H1 (cell line): ENCODE measurements at regions not wholly inside any gene's neighbourhood (a gene's known extent, or its start where the extent isn't known, plus 50 kb on each side); places are given as distances from the start of the nearest gene placed in this dataset.

ENCODE experiments used
- CTCF ChIA-PET: fragments of 300-600 bp; sonication (Branson Sonifier 250); formaldehyde crosslinking; loops from one replicate; lab custom pipeline; 2021; ENCODE audit not compliant: partially characterized antibody; lab: Charles Lee
- POLR2A ChIA-PET: fragments of 300-600 bp; sonication (Branson Sonifier 250); formaldehyde crosslinking; loops from one replicate; lab custom pipeline; 2021; ENCODE audit warnings: inconsistent platforms; ENCODE audit not compliant: partially characterized antibody; lab: Charles Lee
- DNase-seq, 2 experiments: peaks; one replicate each; pipeline versions ENCODE4 v3.0.0 to v3.0.0-alpha.2; 2010 to 2022; ENCODE audit warnings: low spot score in 2 of 2, low read depth in 1 of 2, mixed read lengths in 1 of 2
- FAIRE-seq: peaks from 2 replicates; lab custom pipeline; 2011; peaks lifted over from hg19 to GRCh38; lab: Jason Lieb, UNC
- H2AFZ ChIP-seq: 2 replicates; pipeline ENCODE4 v1.8.1; 2012; ENCODE audit warnings: low read length, inconsistent platforms
- H2AK5ac ChIP-seq: 2 replicates; pipeline ENCODE4 v1.6.1; 2013; ENCODE audit warnings: low read depth, low read length
- H2BK120ac ChIP-seq: replicated peaks from 2 replicates; pipeline ENCODE3; 2013; ENCODE audit warnings: low read depth, low read length, inconsistent platforms
- H2BK12ac ChIP-seq: 2 replicates; pipeline ENCODE4 v1.6.1; 2013; ENCODE audit warnings: low read depth, low read length
- H2BK15ac ChIP-seq: 2 replicates; pipeline ENCODE4 v1.6.1; 2013; ENCODE audit warnings: low read length
- H2BK20ac ChIP-seq: 2 replicates; pipeline ENCODE4 v1.6.1; 2013; ENCODE audit warnings: low read length
- H2BK5ac ChIP-seq: 2 replicates; pipeline ENCODE4 v1.6.1; 2013; ENCODE audit warnings: low read depth, low read length
- H3K14ac ChIP-seq: 2 replicates; pipeline ENCODE4 v1.6.1; 2013; ENCODE audit warnings: inconsistent platforms; ENCODE audit not compliant: insufficient read length
- H3K18ac ChIP-seq: 2 replicates; pipeline ENCODE4 v1.6.1; 2013; ENCODE audit warnings: low read length; ENCODE audit errors: extremely low read depth
- H3K23ac ChIP-seq: 2 replicates; pipeline ENCODE4 v1.6.1; 2013; ENCODE audit warnings: inconsistent platforms; ENCODE audit not compliant: insufficient read length
- H3K23me2 ChIP-seq: 2 replicates; pipeline ENCODE4 v1.6.1; 2013; ENCODE audit warnings: low read depth, low read length
- H3K27ac ChIP-seq: 2 replicates; pipeline ENCODE4 v1.6.1; 2011; ENCODE audit warnings: low read depth, low read length, inconsistent platforms
- H3K27me3 ChIP-seq, 4 experiments: replicated peaks in 1 of 4; 1 replicate in 1 of 4; 2 replicates in 3 of 4; pipeline versions ENCODE4 v1.6.1 to v1.8.1; 2011 to 2013; ENCODE audit warnings: low read length in 3 of 4, mild to moderate bottlenecking in 3 of 4, inconsistent platforms in 2 of 4, mixed read lengths in 2 of 4, moderate library complexity in 1 of 4; ENCODE audit not compliant: control insufficient read depth in 3 of 4, insufficient read depth in 3 of 4; ENCODE audit errors: extremely low read depth in 1 of 4
- H3K36me3 ChIP-seq, 4 experiments: 2 replicates each; pipeline versions ENCODE4 v1.6.1 to v1.8.1; 2011 to 2013; ENCODE audit warnings: mild to moderate bottlenecking in 4 of 4, low read length in 3 of 4, moderate library complexity in 2 of 4, control low read depth in 1 of 4, inconsistent platforms in 1 of 4; ENCODE audit not compliant: insufficient read depth in 4 of 4, control insufficient read depth in 2 of 4
- H3K4ac ChIP-seq: replicated peaks from 2 replicates; pipeline ENCODE3; 2013; ENCODE audit warnings: low read length, low read depth, mixed read lengths, inconsistent platforms; ENCODE audit not compliant: insufficient read length
- H3K4me1 ChIP-seq, 4 experiments: replicated peaks in 1 of 4; 1 replicate in 1 of 4; 2 replicates in 3 of 4; pipeline versions ENCODE4 v1.6.1 to v1.8.1; 2011 to 2013; ENCODE audit warnings: low read length in 3 of 4, inconsistent platforms in 2 of 4, mixed read lengths in 1 of 4; ENCODE audit not compliant: insufficient read depth in 4 of 4, control insufficient read depth in 3 of 4
- H3K4me2 ChIP-seq, 2 experiments: 2 replicates each; pipeline versions ENCODE4 v1.6.1 to v1.8.1; 2011 to 2013; ENCODE audit warnings: low read depth in 2 of 2, low read length in 2 of 2, control low read depth in 1 of 2, inconsistent platforms in 1 of 2, mild to moderate bottlenecking in 1 of 2; ENCODE audit not compliant: insufficient read depth in 1 of 2
- H3K4me3 ChIP-seq, 4 experiments: fragments of 200-600, 300-600 bp in 1 of 4; sonication (generic), shearing (Covaris generic), sonication (Bioruptor Twin) in 1 of 4; 2 replicates each; pipeline versions ENCODE4 v1.5.1 to v1.8.1; 2011 to 2016; ENCODE audit warnings: low read length in 4 of 4, low read depth in 3 of 4, control low read depth in 2 of 4, inconsistent platforms in 2 of 4, mild to moderate bottlenecking in 2 of 4, mixed read lengths in 1 of 4, moderate library complexity in 1 of 4; ENCODE audit not compliant: insufficient read depth in 2 of 4; ENCODE audit errors: extremely low read depth in 1 of 4
- H3K56ac ChIP-seq: replicated peaks from 2 replicates; pipeline ENCODE3; 2013; ENCODE audit warnings: low read depth, mild to moderate bottlenecking, mixed read lengths, low read length, inconsistent platforms; ENCODE audit not compliant: insufficient read length
- H3K79me1 ChIP-seq: 2 replicates; pipeline ENCODE4 v1.6.1; 2013; ENCODE audit warnings: low read depth, low read length, control low read depth
- H3K79me2 ChIP-seq, 2 experiments: 2 replicates each; pipeline versions ENCODE4 v1.6.1 to v1.8.1; 2012 to 2013; ENCODE audit warnings: low read length in 2 of 2, mild to moderate bottlenecking in 2 of 2, inconsistent platforms in 1 of 2; ENCODE audit not compliant: insufficient read depth in 2 of 2, control insufficient read depth in 1 of 2
- H3K9ac ChIP-seq, 4 experiments: replicated peaks in 1 of 4; 1 replicate in 1 of 4; 2 replicates in 3 of 4; pipeline versions ENCODE4 v1.6.1 to v1.8.1; 2011 to 2013; ENCODE audit warnings: low read depth in 3 of 4, low read length in 3 of 4, control low read depth in 2 of 4, mild to moderate bottlenecking in 2 of 4, moderate library complexity in 2 of 4, inconsistent platforms in 1 of 4; ENCODE audit errors: extremely low read depth in 1 of 4
- H3K9me3 ChIP-seq, 2 experiments: 2 replicates each; pipeline versions ENCODE4 v1.6.1 to v1.8.1; 2012 to 2013; ENCODE audit warnings: mild to moderate bottlenecking in 2 of 2, moderate library complexity in 2 of 2, control low read depth in 1 of 2, inconsistent platforms in 1 of 2, low read depth in 1 of 2, low read length in 1 of 2, mixed read lengths in 1 of 2; ENCODE audit not compliant: insufficient read depth in 2 of 2
- H4K20me1 ChIP-seq, 2 experiments: replicated peaks in 1 of 2; 2 replicates each; pipeline versions ENCODE3 to v1.8.1; 2011 to 2013; ENCODE audit warnings: inconsistent platforms in 2 of 2, low read length in 2 of 2, mild to moderate bottlenecking in 1 of 2; ENCODE audit not compliant: insufficient read depth in 2 of 2, control insufficient read depth in 1 of 2
- H4K5ac ChIP-seq: 2 replicates; pipeline ENCODE4 v1.6.1; 2013; ENCODE audit warnings: low read length, low read depth, mixed read lengths, inconsistent platforms; ENCODE audit not compliant: insufficient read length
- H4K8ac ChIP-seq: 2 replicates; pipeline ENCODE4 v1.8.0; 2013; ENCODE audit warnings: mild to moderate bottlenecking, moderate library complexity, low read length, inconsistent platforms; ENCODE audit not compliant: insufficient read depth; ENCODE audit errors: extremely low read depth
- H4K91ac ChIP-seq: replicated peaks from 2 replicates; pipeline ENCODE3; 2013; ENCODE audit warnings: low read length, mixed read lengths, inconsistent platforms; ENCODE audit not compliant: insufficient read length
- ASH2L ChIP-seq: fragments of 200-600, 300-600 bp; sonication (generic); IDR thresholded peaks from one replicate; pipeline ENCODE4 v1.7.1; 2017; ENCODE audit warnings: low read length
- CBX5 ChIP-seq: fragments of 300-800, 300-1000 bp; sonication (generic); IDR thresholded peaks from 2 replicates; pipeline ENCODE4 v1.7.1; 2016; ENCODE audit warnings: antibody characterized with exemption, low read length, low read depth
- EZH2 ChIP-seq: fragments of 200-600 bp; sonication (generic); IDR thresholded peaks from 2 replicates; pipeline ENCODE4 v1.7.1; 2012; ENCODE audit warnings: low read depth, mild to moderate bottlenecking, moderate library complexity, low read length, inconsistent platforms; ENCODE audit not compliant: severe bottlenecking
- FOSL1 ChIP-seq: IDR thresholded peaks from 2 replicates; pipeline ENCODE4 v1.6.1; 2011; ENCODE audit warnings: mild to moderate bottlenecking, low read depth, low read length, moderate library complexity; ENCODE audit not compliant: insufficient read depth
- KDM5A ChIP-seq: fragments of 200-600 bp; IDR thresholded peaks from 2 replicates; pipeline ENCODE4 v1.7.1; 2012; ENCODE audit warnings: mild to moderate bottlenecking, low read length, inconsistent platforms, mixed read lengths
- TBP ChIP-seq: IDR thresholded peaks from 2 replicates; pipeline ENCODE4 v1.6.1; 2011; ENCODE audit warnings: low read depth, low read length, improper control_type of control experiment
- ZNF274 ChIP-seq: IDR thresholded peaks from 2 replicates; pipeline ENCODE4 v1.7.0; 2012; ENCODE audit warnings: low read length, borderline replicate concordance; ENCODE audit errors: extremely low read depth
- WGBS, 2 experiments: shearing (Covaris generic) in 1 of 2; methylation state at CpG; one replicate each; pipeline versions ENCODE4 v1.1.6 to v1.1.7; 2013 to 2015; ENCODE audit warnings: low lambda C conversion rate in 2 of 2, mixed read lengths in 2 of 2, inconsistent platforms in 1 of 2, low coverage in 1 of 2, missing lambda C conversion rate in 1 of 2; ENCODE audit not compliant: insufficient replicate concordance in 2 of 2, insufficient coverage in 1 of 2, insufficient read length in 1 of 2; ENCODE audit errors: extremely low coverage in 1 of 2, missing lambda C conversion rate in 1 of 2; 5-methylcytosine and 5-hydroxymethylcytosine counted together

DNA sequence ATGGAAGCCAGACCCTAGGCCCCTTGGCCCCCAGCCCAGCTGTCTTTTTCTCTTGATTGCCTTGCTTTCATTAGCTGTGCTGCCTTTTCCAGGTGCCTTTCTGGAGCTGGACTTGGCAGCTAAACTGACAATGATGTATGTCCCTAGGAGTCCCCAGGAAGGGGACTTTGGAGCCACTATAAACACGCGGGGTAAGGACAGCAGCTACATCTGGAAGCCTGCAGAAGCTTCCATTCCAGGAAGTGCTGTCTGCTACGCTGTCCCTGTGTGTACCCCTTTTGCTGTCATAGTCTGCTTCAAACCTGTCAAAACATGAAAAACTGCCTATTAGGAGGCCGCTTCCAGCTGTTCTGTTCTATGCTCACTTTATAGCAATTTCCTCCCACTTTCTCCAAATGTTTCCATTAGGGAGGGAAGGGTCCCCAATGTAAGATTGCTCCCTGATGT, 153.3 kb upstream of the RAG2 start:
- Histone ChIP-seq H3K23ac (no peak overlapping the region), H3K23me2 (no peaks in the 10 kb centered on the region; the same call in 1 of the 2 replicates), H2BK5ac (no peak overlapping the region), H3K79me2 (no peaks in the 10 kb centered on the region), H3K4ac (no peak overlapping the region), H2BK20ac (no peak overlapping the region), H3K9me3 (no peaks in the 10 kb centered on the region), H3K27me3 (no peaks in the 10 kb centered on the region), H3K79me1 (no peaks in the 10 kb centered on the region), H2BK12ac (no peak overlapping the region), H3K4me2 (no peak overlapping the region), H4K5ac (no peak overlapping the region), H3K4me1 (peaks cover 0 to 8% (median 2%) of the 10 kb centered on the region in 4 experiments; a peak in 3 of 7 replicates), H4K91ac (no peak overlapping the region), H2BK15ac (no peak overlapping the region), H2AK5ac (no peak overlapping the region), H4K20me1 (no peaks in the 10 kb centered on the region), H2AFZ (no peak overlapping the region), H3K4me3 (no peak overlapping the region), H2BK120ac (no peak overlapping the region), H3K14ac (no peak overlapping the region), H3K18ac (no peak overlapping the region), H3K9ac (no peak overlapping the region), H3K56ac (no peak overlapping the region), H4K8ac (no peak overlapping the region), H3K27ac (no peak overlapping the region), H3K36me3 (no peaks in the 10 kb centered on the region)
- POLR2A ChIA-PET = no interaction called here
- 90% methylated on average over 4 of the region's 4 CpGs; no CpG with 5 or more reads in 1 of the 2 experiments for WGBS, 2 experiments
- CTCF ChIA-PET = interaction anchor here (0.6 to 11.8 kb wide), 9 partner anchors 10 to 755 kb away, joined by 3 to 364 read pairs (median 15); no protein-coding TSS in a partner anchor
- FAIRE-seq (no peak), DNase-seq (no peak)
- TF ChIP-seq TBP (no peak), EZH2 (no peak), KDM5A (no peak), ASH2L (no peak), CBX5 (no peak), ZNF274 (no peak), FOSL1 (no peak)
